ENCODE measurements at regions not wholly inside any gene's neighbourhood (a gene's known extent, or its start where the extent isn't known, plus 50 kb on each side); places are given as distances from the start of the nearest gene placed in this dataset.

DNA sequence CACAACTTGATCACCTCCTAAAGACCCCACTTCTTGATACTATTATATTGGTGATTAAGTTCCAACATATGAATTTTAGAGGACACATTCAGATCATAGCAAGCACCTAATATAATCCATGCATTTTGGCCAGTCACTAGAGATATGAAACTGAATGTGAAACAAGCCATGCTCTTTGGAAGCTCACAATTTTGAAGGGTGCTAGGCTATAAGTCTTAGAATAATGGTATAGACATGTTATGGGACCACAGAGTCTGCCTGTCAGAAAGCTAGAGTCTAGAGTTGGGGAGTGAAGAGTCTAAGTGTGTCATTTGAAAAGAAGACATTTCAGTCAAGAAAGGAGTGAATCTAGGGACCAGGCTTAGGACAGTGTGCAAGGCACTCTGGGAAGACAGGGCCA is 186.4 kb upstream of the SLC24A5 start:
- no peak for TF ChIP-seq CTCF (conservative IDR thresholded peaks at IDR 0.05; ENCODE audit: low read length)
- TF ChIP-seq EZH2phosphoT487 (IDR thresholded peaks at IDR 0.05; ENCODE audit: borderline replicate concordance, low read depth, low read length) = no peak

Data from OCI-LY7 (cell line).